Epidermal melanocyte (primary cell): ENCODE measurements at regions not wholly inside any gene's neighbourhood (a gene's known extent, or its start where the extent isn't known, plus 50 kb on each side); places are given as distances from the start of the nearest gene placed in this dataset.
"Not testable (repeated sequence)": the region's sequence is repeated elsewhere in the genome, so short reads cannot be mapped to it uniquely, and the experiment has no call there.

Experiments used
- DNase-seq: peaks from one replicate; pipeline ENCODE4 v3.0.0; 2011; ENCODE audit warnings: low spot score; ENCODE audit not compliant: insufficient read length

DNA sequence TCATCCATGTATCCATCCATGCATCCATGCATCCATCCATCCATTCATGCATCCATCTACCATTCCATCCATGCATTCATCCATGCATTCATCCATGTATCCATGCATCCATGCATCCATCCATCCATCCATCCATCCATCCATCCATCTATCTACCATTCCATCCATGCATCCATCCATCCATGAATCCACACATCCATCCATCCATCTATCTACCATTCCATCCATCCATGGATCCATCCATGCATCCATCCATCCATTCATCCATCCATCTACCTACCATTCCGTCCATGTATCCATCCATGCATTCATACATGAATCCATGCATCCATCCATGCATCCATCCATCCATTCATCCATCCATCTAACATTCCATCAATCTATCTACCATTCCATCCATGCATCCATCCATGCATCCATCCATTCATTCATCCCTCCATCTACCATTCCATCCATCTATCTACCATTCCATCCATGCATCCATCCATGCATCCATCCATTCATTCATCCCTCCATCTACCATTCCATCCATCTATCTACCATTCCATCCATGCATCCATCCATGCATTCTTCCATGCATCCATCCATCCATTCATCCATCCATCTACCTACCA lies 257.2 kb downstream of the CRLF2 start:
- not testable (repeated sequence) for DNase-seq

DNA sequence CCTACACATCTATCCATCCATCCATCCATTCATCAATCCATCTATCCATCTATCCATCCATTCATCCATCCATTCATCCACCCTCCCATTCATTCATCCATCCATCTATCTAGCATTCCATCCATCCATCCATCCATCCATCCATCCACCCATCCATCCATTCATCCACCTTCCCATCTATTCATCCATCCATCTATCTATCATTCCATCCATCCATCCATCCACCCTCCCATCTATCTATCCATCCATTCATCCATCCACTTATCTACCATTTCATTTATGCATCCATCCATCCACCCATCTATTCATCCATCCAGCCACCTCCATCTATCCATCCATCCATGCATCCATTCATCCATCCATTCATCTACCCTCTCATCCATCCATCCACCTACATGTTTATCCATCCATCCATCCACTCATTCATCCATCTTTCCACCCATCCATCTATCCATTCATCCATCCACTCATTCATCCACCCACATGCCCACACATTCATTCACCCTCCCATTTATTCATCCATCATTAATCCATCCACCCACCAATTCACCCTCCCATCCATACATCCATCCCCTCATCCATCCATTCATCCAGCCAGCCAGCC lies 258.5 kb downstream of the CRLF2 start:
- no peak for DNase-seq

DNA sequence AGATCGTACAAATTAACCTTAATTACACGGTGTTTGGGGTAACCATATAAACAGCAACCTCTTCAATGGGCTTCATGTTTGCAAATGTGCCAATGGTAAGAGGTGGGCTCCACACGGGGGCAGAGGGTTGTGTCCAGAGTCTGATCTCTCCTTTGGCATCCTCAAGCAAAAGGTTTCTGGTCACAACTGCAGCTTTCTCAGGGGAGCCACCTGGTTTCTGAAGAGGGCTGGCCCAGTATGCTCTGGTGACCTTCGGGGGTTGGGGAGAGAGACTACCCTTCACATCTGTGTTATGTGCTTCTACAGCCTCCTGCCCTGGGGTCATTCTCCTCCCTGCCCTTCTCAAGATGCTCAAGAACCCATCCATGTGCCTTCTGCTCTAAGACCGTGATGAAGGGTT lies 259.6 kb downstream of the CRLF2 start:
- DNase-seq: no peak

DNA sequence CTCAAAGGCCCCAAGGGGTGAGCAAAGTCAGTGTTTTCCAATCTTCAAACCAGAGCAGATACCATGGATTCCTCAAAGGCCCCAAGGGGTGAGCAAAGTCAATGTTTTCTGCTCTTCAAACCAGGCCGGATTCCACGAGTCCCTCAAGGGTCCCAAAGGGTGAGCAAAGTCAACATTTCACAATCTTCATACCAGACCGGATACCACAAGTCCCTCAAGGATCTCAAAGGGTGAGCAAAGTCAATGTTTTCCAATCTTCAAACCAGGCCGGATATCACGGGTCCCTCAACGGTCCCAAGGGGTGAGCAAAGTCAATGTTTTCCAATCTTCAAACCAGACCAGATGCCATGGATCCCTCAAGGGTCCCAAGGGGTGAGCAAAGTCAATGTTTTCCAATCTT lies 265.2 kb downstream of the CRLF2 start:
- not testable (repeated sequence) for DNase-seq

DNA sequence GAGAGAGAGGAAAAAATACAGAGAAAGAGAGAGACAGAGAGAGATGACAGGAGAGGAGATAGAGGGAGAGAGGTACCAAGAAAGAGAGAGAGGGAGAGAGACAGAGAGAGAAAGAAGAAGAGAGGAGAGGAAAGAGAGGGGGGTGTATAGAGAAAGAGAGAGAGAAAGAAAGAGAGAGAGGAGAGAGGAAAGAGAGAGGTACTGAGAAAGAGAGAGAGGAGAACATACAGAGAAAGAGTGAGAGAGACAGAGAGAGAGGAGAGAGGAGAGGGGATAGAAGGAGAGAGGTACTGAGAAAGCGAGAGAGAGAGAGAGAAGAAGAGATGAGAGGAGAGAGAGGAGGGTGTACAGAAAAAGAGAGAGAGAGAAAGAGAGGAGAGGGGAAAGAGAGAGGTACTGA lies 269.4 kb downstream of the CRLF2 start:
- DNase-seq: no peak

DNA sequence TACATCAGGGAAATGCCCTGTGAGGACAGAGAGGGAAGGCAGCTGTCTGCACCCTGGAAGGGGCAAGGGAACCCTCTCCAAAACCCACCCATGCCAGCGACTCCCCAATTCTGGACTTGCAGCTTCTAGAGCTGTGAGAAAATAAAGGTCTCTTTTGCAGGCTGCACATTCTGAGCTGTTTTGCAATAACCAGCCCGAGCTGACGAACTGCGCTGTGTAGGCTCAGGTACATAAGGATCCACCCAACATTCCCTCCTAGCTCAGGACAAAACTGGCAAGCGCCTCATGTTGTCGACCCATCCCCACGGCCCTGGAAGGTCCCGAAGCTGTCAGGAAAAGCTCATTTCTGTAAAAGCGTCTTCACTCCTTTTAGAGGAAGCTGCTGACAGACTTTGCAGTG lies 271.8 kb downstream of the CRLF2 start:
- DNase-seq: no peak

DNA sequence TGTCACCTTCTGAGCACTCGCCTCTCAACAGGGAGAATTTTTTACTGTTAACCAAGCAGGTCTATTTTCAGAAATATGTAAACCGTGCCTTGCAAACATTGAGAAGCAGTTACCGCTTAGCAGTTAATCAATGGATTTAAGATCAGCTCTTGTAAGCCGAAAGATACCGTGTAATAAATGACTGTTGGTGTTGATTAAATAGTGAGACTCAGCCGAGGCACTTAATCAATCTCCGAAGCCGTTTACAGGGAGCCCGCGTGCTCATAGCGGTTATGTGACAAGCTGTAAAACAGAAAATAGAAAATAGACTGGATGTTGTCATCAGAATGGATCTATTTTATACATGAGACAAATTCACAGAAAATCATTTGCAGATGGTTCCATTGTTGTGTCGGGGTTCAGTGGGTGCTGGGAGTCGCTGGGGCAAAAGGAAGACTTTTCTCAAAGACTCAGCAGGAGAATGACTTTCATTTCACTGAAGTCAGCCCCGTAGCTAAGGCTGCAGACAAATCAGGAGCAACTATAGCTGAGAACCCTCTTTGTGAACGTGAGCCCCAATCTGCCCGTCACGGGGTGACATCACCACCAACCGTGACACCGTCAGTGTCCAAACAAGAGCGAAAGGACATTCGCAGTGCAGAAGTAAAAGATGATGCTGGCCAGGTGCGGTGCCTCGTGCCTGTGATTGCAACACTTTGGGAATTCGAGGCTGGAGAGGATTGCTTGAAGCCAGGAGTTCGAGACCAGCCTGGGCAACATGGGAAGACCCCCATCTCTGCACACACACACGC lies 275.3 kb downstream of the CRLF2 start:
- DNase-seq: no peak

DNA sequence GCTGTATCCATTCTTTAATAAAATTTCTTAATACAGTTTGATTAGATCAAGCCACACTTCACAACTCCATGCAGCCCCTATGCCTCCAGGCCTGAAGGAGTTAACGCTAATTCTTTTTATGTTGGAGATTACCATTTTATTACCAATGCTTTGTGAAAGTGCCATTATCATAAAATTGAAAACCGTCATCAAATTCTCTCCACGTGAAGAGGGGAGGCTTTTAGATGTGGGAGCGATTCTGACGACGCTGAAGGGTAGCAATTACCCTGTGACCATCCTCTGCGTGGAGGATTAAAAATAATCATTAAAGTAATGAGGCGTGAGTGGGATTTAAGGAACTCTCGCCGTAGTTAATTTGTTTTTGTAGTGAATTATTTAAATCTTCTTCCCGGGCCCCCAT lies 278.8 kb downstream of the CRLF2 start:
- no peak for DNase-seq

DNA sequence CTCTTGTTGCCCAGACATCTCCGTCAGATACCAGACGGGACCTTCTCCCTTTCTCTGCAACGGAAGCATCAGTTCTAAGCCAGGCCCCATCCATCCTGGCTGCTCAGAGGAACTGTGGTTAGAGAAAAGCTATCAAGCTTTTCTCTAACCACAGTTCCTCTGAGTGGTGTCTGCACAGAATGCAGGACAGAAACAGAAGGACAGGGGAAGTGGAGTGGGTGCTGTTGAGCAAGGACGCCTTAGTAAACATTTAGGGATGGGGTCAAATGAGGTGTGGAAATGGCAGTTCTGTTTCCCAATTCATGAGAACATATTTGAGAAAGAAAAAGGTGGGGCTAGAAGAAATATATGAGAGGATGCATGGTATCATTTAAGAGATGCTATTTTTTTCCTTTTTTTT lies 283.8 kb downstream of the CRLF2 start:
- DNase-seq: no peak

DNA sequence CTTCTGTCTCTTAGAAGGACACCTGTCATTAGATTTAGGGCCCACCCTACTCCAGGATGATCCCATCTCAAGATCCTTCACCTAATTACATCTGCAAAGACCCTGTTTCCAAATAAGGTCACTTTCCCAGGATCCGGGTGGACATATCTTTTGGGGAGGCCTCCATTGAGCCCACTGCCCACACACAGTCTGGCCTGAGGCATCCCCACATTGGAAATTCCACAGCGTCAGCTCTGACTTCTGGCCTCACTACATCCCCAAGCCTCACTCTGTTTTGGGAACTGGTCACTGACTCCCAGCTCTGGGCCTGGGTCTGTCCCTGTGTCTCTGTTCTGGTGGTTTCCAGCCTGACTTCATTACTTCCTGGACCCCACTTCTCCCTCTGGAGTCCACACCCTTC lies 285.5 kb downstream of the CRLF2 start:
- no peak for DNase-seq

DNA sequence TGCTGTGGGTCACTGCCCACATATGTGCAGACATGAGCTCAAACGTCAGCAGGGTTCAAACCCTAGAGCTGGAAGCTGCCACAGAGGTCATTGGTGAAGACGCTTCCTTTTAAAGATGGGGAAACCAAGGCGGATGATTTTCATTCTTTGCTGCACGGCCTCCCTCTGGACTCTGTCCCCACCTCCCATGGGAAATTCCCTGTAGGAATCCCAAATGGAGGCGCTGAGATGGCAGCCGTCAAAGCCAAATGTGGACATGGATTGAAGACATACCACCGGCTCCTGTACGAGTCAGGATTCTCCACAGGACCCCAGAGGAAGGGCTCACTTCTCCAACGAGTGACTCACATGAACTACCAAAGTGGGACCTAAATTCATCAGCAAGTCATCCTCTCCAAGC lies 286.4 kb downstream of the CRLF2 start:
- no peak for DNase-seq

DNA sequence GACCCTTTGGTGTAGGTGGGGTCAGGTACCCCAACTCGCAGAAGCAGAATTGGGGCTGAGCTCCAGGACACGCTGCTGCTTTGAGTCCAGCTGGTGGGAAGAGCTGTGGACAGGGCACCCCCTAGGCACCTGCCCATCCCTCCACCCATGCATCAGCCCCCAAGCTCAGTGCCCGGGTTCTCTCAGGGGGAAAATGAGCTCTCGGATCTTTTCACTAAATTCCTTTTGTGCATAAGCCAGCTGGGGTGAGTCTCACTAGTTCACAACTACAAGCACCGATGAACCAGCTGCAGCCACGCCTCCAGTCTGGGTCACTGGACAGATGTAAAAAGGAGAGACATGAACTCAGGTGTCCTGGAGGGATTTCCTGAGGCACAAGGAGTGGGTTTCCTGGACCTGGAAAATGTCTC lies 286.8 kb downstream of the CRLF2 start:
- DNase-seq: no peak

DNA sequence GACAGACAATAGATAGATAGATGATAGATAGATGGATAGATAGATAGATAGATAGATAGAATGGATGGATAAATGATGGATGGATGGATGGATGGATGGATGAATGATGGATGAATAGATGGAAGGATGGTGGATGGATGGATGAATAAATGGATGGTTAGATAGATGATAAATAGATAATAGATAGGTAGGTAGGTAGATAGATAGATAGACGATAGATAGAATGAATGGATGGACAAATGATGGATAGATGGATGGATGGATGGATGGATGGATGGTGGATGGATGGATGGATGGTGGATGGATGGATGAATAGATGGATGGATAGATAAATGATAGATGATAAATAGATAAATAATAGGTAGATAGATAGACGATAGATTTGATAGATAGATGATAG lies 287.4 kb downstream of the CRLF2 start:
- DNase-seq: no peak

DNA sequence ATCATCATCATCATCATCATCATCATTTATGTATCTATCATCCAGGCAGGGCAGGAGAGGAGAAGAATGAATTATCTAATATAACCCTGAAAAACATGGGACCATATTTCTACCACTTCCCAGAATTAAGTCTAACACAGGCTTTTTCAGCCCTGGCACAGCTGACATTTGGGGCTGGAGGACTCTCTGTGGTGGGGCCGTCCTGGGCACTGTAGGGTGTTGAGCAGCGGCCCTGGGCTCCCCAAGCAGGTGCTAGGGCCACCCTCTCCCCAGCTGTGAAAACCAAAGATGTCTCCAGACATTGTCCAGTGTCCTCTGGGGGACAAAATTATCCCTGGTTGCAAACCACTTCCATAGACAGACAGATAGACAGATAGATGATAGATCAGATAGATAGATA lies 288.4 kb downstream of the CRLF2 start:
- no peak for DNase-seq

DNA sequence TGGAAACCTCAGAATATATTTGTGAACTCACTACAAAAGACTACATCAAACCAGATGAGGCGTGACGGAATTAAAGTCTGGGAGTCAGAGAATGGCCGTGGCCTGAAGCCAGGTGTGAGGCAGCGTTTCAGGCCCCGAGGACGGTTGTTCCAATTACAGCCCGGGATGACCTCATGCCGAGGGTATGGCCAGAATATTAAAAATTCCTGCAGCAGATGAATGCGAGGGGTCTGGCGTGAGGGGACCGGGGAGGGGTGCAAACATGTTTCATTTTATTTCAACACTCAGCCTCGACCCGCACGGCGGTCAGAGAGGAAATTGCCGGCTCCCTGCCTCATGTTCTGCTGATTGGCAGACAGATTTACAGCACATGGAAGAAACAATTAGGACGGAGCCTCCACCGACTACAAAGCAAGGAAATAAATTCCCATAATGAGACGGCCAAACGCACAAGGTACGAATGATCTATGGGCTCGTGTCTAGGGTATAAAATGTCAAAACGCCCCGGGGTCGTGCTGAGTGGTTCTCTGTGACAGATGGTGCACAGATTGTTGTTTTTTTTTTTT lies 289.7 kb downstream of the SHOX start:
- peak; percentile 10 for DNase-seq

DNA sequence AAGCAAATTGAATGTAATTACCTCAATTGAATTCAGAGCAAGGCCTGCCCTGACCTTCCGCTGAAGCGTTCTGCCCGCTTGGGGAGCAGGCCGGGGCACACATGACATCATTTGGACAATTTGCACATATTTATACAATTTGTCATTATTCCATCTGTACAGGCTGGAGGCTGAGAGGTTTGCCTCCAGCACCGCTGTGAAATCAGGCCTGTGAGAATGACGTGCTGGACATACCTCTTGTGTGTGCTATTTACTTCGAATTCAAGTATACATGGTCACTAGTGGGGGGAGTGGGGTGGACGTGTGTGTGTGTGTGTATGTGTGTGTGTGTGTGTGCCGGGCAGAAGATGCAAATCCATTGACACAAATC lies 285.6 kb downstream of the SHOX start:
- DNase-seq: no peak

DNA sequence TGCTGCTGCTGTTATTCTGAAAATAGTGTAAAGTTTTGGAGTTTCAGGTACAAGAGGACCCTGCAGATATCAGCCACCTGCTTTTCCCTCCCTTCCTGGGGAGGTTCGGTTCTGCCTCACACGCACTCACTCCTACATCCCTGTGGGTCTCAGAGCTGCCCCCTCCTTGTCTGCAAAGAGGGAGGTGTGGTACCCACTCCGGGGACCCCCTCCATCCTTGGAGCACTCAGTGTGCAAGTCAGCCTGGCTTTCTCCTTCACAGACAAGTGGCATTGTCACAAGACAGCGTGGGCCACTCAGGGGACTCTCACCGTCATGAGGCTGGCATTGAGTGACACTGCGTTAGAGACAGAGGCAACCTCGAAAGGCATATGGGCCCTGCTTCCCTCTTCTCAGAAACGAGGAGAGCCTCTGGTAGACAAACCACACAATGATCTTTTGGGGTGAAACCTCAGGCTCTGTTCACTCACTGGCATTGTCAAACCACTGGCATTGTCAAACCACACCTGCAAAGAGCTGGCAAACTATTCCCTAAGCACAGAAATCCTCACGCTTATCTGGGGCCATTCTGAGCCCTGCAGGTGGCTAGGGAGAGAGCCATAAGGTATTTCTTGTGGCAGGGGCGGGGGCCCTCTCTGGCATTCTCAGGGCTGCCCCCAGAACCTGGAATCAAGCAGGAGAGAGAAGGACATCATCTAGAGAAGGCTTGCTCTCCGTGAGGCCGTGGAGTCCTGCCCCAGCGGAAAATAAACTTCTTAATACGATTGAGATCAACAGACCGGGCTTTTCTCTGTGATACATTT lies 285.0 kb downstream of the SHOX start:
- no peak for DNase-seq

DNA sequence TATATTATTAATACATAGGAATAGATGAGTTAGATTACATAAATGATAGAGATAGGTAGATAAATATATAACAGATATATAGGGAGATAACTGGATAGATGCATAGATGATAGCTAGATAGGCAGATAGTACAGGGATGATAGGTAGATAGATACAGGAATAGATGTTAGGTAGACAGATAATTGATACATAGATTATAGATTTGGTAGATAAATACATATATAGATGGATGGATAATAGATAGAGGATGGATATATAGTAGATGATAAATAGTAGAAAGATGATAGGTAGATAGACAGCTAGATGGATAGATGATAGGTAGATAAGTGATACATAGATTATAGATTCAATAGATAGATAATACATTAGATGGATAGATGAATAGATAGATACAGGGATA lies 283.6 kb downstream of the SHOX start:
- no peak for DNase-seq

DNA sequence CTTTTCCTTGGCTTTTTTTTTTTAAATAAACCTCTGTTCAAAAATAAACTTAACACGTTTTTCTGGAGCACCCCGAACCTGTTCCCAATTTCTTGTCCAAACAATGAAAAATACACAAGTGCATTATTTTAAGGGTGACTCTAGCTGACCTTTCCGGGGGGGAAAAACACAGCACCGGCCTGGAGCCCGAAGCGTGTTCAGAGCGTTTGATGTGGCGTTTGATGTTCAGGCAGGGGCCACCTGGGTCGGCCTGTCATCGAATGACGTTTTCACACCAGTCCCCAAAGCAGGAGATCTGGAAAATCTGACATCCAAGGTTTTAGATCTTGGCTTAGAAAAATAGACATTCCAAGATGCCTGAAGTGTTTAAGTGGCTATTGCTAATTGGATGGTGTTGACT lies 282.1 kb downstream of the SHOX start:
- DNase-seq: no peak

DNA sequence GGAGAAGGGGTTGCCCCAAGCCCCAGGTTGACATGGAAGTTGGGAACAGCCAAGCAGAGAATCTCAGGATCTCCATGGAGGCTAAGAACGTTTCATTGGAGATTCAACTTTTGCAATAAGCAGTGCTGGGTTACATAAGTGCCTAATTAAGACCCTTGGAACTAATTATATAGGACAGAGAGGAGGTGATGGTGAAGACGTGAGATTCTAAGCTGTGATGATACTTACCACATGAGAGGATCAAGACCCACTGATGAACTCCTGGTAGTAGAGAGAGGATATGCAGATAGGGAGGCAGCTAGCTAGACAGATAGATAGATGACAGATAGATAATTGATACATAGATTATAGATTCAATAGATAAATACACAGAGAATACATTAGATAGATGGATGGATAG lies 278.5 kb downstream of the SHOX start:
- DNase-seq: not testable (repeated sequence)

DNA sequence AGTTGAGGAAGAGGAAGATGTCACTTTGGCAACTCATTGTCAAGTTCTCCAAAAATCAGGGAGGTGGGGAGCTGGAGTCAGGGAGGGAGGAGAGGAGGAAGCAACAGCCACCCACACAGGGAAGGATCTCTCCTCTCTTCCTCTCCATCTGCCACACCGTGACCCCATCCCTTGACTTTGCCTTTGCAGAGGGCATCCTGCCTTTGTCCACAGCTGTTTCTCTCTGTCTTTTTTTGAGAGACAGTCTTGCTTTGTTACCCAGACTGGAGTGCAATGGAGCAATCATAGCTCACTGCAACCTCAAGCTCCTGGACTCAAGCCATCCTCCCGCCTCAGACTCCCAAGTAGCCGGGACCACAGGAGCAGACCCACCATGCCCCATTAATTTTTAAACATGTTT lies 276.0 kb downstream of the SHOX start:
- no peak for DNase-seq
